A549 (cell line): ENCODE measurements at regions not wholly inside any gene's neighbourhood (a gene's known extent, or its start where the extent isn't known, plus 50 kb on each side); places are given as distances from the start of the nearest gene placed in this dataset.

Experiments
- EP300 ChIP-seq, 2 experiments: fragments of >200 bp; sonication (Bioruptor Twin); formaldehyde crosslinking; IDR thresholded peaks; 2 replicates in 1 of 2; 3 replicates in 1 of 2; pipeline ENCODE4 v1.6.1; 2016 to 2017
- MAX ChIP-seq: IDR thresholded peaks from 2 replicates; pipeline ENCODE4 v1.6.1; 2012

- TF ChIP-seq MAX (no peak), EP300 (IDR thresholded peaks at IDR 0.05) (no peak)
Measured at GRCh38 chr4:127120441-127121090, 512.2 kb upstream of the INTU start.
